ENCODE measurements at regions not wholly inside any gene's neighbourhood (a gene's known extent, or its start where the extent isn't known, plus 50 kb on each side); places are given as distances from the start of the nearest gene placed in this dataset.
"Not testable (repeated sequence)": the region's sequence is repeated elsewhere in the genome, so short reads cannot be mapped to it uniquely, and the experiment has no call there.

DNA sequence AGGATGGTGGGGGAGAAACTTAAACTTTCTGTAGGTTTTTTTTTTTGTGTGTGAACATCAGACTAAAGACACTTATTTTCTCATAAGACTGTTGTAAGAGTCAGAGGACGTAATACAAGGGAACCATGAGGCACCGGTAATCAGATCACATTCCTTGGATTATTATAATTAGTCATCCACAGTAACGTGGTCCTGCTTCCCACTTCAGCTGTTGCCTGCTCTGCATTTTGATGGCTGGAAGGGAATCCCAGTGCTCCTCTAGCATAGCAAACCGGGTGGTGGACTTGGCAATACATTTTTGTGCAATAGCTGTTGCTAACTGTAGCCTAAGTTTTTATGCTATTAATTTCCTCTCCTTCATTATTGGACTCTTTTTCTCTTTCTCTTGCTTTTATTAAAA lies 294.8 kb downstream of the NR2F2 start:
- Mint-ChIP-seq H3K9me3 (no peaks in the 10 kb centered on the region), H3K36me3 (ENCODE audit: low read depth) (no peaks in the 10 kb centered on the region), H3K4me3 (no peak overlapping the region), H3K4me1 (ENCODE audit: low read depth) (no peaks in the 10 kb centered on the region), H3K27ac (no peak overlapping the region), H3K27me3 (ENCODE audit: low read depth) (no peaks in the 10 kb centered on the region)

DNA sequence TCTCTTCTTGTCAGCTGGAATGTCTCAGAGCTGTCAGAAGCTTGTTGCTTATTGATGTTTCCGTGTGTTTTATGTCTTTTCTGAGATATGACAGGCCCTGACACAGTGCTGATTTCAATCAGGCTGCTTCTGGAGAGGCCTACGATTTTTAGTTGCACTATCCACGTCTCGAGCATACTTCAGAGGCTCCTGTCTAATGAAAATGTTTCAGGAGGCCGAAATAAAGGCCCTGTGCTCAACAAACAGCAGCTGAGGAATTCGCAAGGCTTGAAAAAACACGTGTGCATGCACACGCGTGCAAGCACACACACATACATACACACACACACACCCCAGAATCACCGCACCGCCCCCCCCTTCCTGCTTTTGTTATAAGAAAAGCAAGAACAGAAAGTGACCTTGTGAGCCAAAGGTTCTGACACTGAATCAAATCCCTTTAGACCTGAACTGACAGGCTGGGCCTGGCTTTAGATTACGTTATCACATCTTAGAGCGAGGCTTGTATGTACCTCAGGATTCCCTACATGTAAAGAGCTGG lies 296.6 kb downstream of the NR2F2 start:
- Mint-ChIP-seq H3K4me1 (ENCODE audit: low read depth) (no peaks in the 10 kb centered on the region), H3K4me3 (no peak overlapping the region), H3K36me3 (ENCODE audit: low read depth) (no peaks in the 10 kb centered on the region), H3K27me3 (ENCODE audit: low read depth) (no peaks in the 10 kb centered on the region), H3K9me3 (no peaks in the 10 kb centered on the region), H3K27ac (no peak overlapping the region)

- no peaks in the 10 kb centered on the region for H3K27me3 Mint-ChIP-seq (ENCODE audit: low read depth)
- H3K27ac Mint-ChIP-seq: no peak overlapping the region
- H3K9me3 Mint-ChIP-seq: peaks cover 4% of the 10 kb centered on the region
- no peak overlapping the region for H3K4me3 Mint-ChIP-seq
- no peaks in the 10 kb centered on the region for H3K36me3 Mint-ChIP-seq (ENCODE audit: low read depth)
- no peaks in the 10 kb centered on the region for H3K4me1 Mint-ChIP-seq (ENCODE audit: low read depth)
These were observed 299.0 kb downstream of the NR2F2 start for GRCh38 chr15:96629511-96629910.

- Mint-ChIP-seq H3K27ac (no peak overlapping the region), H3K27me3 (ENCODE audit: low read depth) (no peaks in the 10 kb centered on the region), H3K4me3 (no peak overlapping the region), H3K4me1 (ENCODE audit: low read depth) (no peaks in the 10 kb centered on the region), H3K9me3 (peaks cover 8% of the 10 kb centered on the region), H3K36me3 (ENCODE audit: low read depth) (no peaks in the 10 kb centered on the region)
These were observed 308.3 kb downstream of the NR2F2 start for GRCh38 chr15:96638793-96639192.

DNA sequence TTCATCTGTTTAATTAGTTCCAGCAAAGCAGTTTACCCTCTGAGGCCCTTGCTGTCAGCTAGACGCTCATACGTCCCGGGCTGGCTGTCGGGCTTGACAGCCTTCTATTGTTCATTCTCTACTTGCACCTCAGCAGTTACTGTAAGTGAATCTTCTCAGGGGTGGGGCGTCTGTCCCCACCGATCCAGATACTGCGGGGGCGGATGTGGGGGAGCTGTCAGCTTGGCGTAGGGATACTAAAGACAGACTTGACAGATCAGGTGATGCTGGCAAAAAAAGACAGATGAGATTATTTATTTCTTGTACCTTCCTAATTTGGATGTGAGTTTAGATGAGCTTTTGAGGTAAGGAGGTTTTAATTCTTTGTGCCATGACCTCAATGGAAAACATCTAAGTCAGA lies 315.3 kb downstream of the NR2F2 start:
- H3K4me3 Mint-ChIP-seq: no peak overlapping the region
- no peak overlapping the region for H3K27ac Mint-ChIP-seq
- no peaks in the 10 kb centered on the region for H3K27me3 Mint-ChIP-seq (ENCODE audit: low read depth)
- H3K9me3 Mint-ChIP-seq: peaks cover 4% of the 10 kb centered on the region
- H3K36me3 Mint-ChIP-seq (ENCODE audit: low read depth): no peaks in the 10 kb centered on the region
- no peaks in the 10 kb centered on the region for H3K4me1 Mint-ChIP-seq (ENCODE audit: low read depth)

GRCh38 chr15:96648866-96649265 lies 318.4 kb downstream of the NR2F2 start:
- H3K36me3 Mint-ChIP-seq (ENCODE audit: low read depth): no peaks in the 10 kb centered on the region
- no peaks in the 10 kb centered on the region for H3K4me1 Mint-ChIP-seq (ENCODE audit: low read depth)
- no peak overlapping the region for H3K27ac Mint-ChIP-seq
- H3K27me3 Mint-ChIP-seq (ENCODE audit: low read depth): no peaks in the 10 kb centered on the region
- peaks cover 9% of the 10 kb centered on the region for H3K9me3 Mint-ChIP-seq
- H3K4me3 Mint-ChIP-seq: no peak overlapping the region

DNA sequence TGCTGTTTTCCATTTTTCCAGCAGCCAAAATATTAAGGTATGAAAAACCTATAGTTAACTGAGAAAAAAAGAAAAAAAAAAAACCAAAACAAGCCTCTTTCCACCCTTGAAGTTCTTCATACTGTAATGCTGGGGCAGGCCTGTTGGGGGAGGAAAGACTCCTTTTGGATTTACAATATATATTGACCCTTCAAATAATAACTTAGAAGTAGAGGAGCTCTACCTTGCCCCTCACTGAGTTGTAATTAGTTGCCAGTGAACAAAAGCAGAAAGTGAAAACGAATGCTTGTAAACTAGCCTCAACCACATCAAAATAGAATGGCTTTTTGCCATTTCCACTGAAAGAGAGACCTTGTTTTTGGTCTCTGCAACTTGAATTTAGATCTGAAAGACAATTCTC lies 326.6 kb downstream of the NR2F2 start:
- Mint-ChIP-seq H3K4me1 (ENCODE audit: low read depth) (no peaks in the 10 kb centered on the region), H3K4me3 (no peak overlapping the region), H3K27ac (no peak overlapping the region), H3K36me3 (ENCODE audit: low read depth) (no peaks in the 10 kb centered on the region), H3K27me3 (ENCODE audit: low read depth) (no peaks in the 10 kb centered on the region), H3K9me3 (no peaks in the 10 kb centered on the region)

DNA sequence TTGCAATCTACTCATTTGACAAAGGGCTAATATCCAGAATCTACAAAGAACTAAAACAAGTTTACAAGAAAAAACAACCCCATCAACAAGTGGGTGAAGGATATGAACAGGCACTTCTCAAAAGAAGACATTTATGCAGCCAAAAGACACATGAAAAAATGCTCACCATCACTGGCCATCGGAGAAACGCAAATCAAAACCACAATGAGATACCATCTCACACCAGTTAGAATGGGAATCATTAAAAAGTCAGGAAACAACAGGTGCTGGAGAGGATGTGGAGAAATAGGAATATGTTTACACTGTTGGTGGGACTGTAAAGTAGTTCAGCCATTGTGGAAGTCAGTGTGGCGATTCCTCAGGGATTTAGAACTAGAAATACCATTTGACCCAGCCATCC lies 336.5 kb downstream of the NR2F2 start:
- H3K36me3 Mint-ChIP-seq (ENCODE audit: low read depth); H3K9me3 Mint-ChIP-seq; H3K4me1 Mint-ChIP-seq (ENCODE audit: low read depth); H3K4me3 Mint-ChIP-seq; H3K27me3 Mint-ChIP-seq (ENCODE audit: low read depth); H3K27ac Mint-ChIP-seq: not testable (repeated sequence)

GRCh38 chr15:96670389-96670788 lies 339.9 kb downstream of the NR2F2 start:
- Mint-ChIP-seq H3K4me1 (ENCODE audit: low read depth) (no peaks in the 10 kb centered on the region), H3K27me3 (ENCODE audit: low read depth) (no peaks in the 10 kb centered on the region), H3K36me3 (ENCODE audit: low read depth) (no peaks in the 10 kb centered on the region), H3K9me3 (no peaks in the 10 kb centered on the region), H3K27ac (no peak overlapping the region), H3K4me3 (no peak overlapping the region)

DNA sequence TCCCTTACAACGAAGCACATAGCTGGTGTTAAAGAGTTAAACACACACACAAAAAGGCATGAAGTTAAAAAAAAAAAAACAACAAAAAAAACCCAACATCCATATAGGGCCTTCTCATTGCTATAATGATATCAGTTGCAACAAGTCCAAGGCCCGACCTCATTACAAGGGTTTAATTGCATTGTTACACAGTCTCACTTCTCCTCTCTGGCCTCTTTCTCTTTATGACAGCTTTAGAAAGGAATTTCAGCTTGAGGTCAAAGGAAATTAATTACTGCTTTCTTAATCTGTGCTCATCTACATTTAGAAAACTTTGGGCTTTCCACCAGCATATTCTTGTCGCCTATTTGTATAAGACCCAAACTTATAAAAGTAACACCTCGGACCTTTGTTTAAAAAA lies 342.1 kb downstream of the NR2F2 start:
- H3K4me1 Mint-ChIP-seq (ENCODE audit: low read depth): no peaks in the 10 kb centered on the region
- no peaks in the 10 kb centered on the region for H3K36me3 Mint-ChIP-seq (ENCODE audit: low read depth)
- no peaks in the 10 kb centered on the region for H3K27me3 Mint-ChIP-seq (ENCODE audit: low read depth)
- H3K27ac Mint-ChIP-seq: no peak overlapping the region
- H3K4me3 Mint-ChIP-seq: no peak overlapping the region
- no peaks in the 10 kb centered on the region for H3K9me3 Mint-ChIP-seq

- H3K4me3 Mint-ChIP-seq: no peak overlapping the region
- no peaks in the 10 kb centered on the region for H3K4me1 Mint-ChIP-seq (ENCODE audit: low read depth)
- no peaks in the 10 kb centered on the region for H3K27me3 Mint-ChIP-seq (ENCODE audit: low read depth)
- H3K27ac Mint-ChIP-seq: no peak overlapping the region
- H3K36me3 Mint-ChIP-seq (ENCODE audit: low read depth): no peaks in the 10 kb centered on the region
- no peaks in the 10 kb centered on the region for H3K9me3 Mint-ChIP-seq
These were observed 347.9 kb downstream of the NR2F2 start for GRCh38 chr15:96678386-96678785.

DNA sequence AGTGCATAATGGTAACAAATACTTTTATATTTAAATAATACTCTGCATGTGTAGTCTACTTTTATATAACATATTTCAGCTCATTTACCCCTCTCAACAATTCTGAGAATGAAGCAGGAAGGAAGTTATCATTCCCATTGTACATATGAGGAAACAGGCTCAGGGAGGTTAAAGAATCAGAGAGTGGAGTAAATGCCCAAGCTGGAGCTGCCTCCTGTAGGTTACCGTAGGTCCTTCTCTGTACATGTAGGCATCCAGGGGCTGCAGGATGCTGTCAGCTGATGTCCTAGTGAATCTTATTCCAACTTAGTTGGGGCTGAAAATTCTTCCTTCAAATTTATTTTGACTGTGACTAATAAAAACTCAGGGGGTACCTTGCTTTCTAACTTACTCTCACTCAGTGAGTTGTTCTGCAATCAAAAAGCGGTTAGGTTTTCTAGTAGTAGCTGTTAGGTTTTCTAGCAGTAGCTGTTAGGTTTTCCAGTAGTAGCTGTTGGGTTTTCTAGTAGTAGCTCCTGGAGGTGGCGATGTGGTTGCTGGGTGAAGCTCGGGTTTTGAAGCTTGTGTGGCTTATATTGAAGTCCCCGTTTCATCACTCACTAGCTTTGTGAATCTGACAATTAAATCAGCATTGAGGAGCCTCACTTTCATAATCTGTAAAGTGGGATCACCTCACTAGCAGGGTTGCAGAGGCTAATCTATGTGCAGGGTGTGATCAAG lies 357.0 kb downstream of the NR2F2 start:
- Mint-ChIP-seq H3K9me3 (no peaks in the 10 kb centered on the region), H3K27me3 (ENCODE audit: low read depth) (no peaks in the 10 kb centered on the region), H3K27ac (no peak overlapping the region)

GRCh38 chr15:96690733-96691132 lies 360.2 kb downstream of the NR2F2 start:
- Mint-ChIP-seq H3K27me3 (ENCODE audit: low read depth) (no peaks in the 10 kb centered on the region), H3K4me3 (no peak overlapping the region), H3K9me3 (no peaks in the 10 kb centered on the region), H3K27ac (no peak overlapping the region), H3K4me1 (ENCODE audit: low read depth) (no peaks in the 10 kb centered on the region), H3K36me3 (ENCODE audit: low read depth) (no peaks in the 10 kb centered on the region)

More for the DNA sequence above, 357.0 kb downstream of the NR2F2 start:
- H3K4me3 Mint-ChIP-seq: no peak overlapping the region
- H3K36me3 Mint-ChIP-seq (ENCODE audit: low read depth): no peaks in the 10 kb centered on the region
- no peaks in the 10 kb centered on the region for H3K4me1 Mint-ChIP-seq (ENCODE audit: low read depth)

DNA sequence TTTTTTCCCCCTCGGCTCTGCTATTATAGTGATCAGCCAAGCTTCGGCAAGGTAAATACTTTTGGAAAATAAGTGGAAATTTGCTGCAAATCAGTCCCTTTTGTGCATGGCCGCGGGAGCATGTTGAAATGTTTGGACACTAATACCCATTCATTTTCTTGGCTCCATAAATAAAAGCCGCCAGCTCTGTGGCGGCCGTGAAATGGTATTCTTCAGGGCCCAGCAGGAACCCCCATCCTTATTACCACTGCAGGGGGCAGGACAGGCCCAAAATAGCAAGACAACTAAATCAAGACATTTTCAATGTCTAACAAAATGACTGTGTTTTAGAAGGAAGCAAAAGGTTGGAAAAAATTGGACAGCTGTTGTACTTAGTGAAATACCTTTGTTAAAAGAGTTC lies 362.3 kb downstream of the NR2F2 start:
- H3K4me3 Mint-ChIP-seq: no peak overlapping the region
- no peaks in the 10 kb centered on the region for H3K27me3 Mint-ChIP-seq (ENCODE audit: low read depth)
- H3K9me3 Mint-ChIP-seq: no peaks in the 10 kb centered on the region
- H3K4me1 Mint-ChIP-seq (ENCODE audit: low read depth): no peaks in the 10 kb centered on the region
- no peak overlapping the region for H3K27ac Mint-ChIP-seq
- no peaks in the 10 kb centered on the region for H3K36me3 Mint-ChIP-seq (ENCODE audit: low read depth)

DNA sequence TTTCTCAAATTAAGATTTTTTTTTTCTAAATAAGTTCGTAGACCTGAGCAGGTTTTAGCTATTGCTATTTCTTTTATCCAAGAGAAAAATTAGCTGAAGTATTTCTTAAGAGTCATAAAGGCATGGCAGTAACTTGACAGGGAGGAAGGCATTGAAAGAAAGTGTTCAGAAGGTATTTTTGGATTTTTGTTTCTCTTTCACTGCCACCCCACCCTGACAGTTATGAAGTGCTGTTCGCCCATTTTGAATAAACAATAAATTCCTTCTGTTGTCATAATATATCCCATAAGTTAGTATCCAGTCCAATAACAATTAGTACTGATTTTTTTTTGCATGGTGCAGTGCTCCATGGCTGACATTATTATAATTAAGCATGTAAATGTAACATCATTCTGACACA lies 363.0 kb downstream of the NR2F2 start:
- H3K4me3 Mint-ChIP-seq: no peak overlapping the region

More for the DNA sequence above, 363.0 kb downstream of the NR2F2 start:
- Mint-ChIP-seq H3K27ac (no peak overlapping the region), H3K9me3 (no peaks in the 10 kb centered on the region), H3K4me1 (ENCODE audit: low read depth) (no peaks in the 10 kb centered on the region), H3K27me3 (ENCODE audit: low read depth) (no peaks in the 10 kb centered on the region), H3K36me3 (ENCODE audit: low read depth) (no peaks in the 10 kb centered on the region)
